GM18520 (cell line): ENCODE measurements at regions not wholly inside any gene's neighbourhood (a gene's known extent, or its start where the extent isn't known, plus 50 kb on each side); places are given as distances from the start of the nearest gene placed in this dataset.

Experiments used
- ATAC-seq: cut with Tn5 transposase; IDR thresholded peaks from one replicate; pipeline ENCODE4 v1.9.1; 2021; ENCODE audit not compliant: unreplicated experiment

GRCh38 chr9:21746550-21746949, 55.9 kb upstream of the MTAP start:
- ATAC-seq = no peak

- ATAC-seq = no peak
Measured at GRCh38 chr9:21747175-21747574, 55.3 kb upstream of the MTAP start.

- no peak for ATAC-seq
Measured at GRCh38 chr9:21750021-21750735, 52.3 kb upstream of the MTAP start.

GRCh38 chr9:21751998-21752397, 50.4 kb upstream of the MTAP start:
- ATAC-seq = no peak
